ENCODE measurements at regions not wholly inside any gene's neighbourhood (a gene's known extent, or its start where the extent isn't known, plus 50 kb on each side); places are given as distances from the start of the nearest gene placed in this dataset.

DNA sequence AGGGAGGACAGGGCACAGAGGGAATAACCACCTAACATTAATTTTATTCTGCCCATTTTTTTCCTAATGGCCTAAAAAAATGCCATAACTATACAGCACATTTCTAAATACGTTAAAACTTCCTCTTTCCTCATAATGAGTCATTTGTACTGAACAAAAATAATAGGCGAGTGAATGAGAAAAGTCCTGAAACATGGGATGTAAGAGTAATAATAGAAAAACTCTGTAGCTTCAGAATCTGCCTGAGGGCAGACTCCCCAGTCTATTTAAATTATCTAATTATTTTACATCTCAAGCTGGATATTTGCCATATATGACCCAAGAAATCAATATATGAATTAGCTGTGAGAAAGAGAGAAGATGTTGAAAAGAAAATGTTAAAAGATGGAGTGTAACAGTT, 285.1 kb downstream of the TMX3 start:
- no peak overlapping the region for H3K4me3 ChIP-seq (replicated peaks; ENCODE audit: low read depth, low read length)
- no peak for DNase-seq (ENCODE audit: extremely low read depth, low read depth)
- TF ChIP-seq, protein P1, sequence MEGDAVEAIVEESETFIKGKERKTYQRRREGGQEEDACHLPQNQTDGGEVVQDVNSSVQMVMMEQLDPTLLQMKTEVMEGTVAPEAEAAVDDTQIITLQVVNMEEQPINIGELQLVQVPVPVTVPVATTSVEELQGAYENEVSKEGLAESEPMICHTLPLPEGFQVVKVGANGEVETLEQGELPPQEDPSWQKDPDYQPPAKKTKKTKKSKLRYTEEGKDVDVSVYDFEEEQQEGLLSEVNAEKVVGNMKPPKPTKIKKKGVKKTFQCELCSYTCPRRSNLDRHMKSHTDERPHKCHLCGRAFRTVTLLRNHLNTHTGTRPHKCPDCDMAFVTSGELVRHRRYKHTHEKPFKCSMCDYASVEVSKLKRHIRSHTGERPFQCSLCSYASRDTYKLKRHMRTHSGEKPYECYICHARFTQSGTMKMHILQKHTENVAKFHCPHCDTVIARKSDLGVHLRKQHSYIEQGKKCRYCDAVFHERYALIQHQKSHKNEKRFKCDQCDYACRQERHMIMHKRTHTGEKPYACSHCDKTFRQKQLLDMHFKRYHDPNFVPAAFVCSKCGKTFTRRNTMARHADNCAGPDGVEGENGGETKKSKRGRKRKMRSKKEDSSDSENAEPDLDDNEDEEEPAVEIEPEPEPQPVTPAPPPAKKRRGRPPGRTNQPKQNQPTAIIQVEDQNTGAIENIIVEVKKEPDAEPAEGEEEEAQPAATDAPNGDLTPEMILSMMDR (IDR thresholded peaks at IDR 0.05; ENCODE audit: low read depth, low read length, missing control alignments) = no peak

DNA sequence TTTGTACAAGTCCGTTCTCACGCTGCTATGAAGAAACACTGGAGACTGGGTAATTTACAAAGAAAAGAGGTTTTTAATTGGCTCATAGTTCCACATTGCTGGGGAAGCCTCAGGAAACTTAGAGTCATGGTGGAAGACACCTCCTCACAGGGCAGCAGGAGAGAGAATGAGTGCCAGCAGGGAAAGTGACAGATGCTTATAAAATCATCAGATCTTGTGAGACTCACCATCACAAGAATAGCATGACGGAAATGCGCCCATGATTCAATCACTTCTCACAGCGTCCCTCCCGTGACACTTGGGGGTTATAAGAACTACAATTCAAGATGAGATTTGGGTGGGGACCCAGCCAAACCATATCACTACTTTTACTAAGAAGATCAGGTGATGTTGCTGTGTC, 285.8 kb downstream of the TMX3 start:
- no peak for DNase-seq (ENCODE audit: extremely low read depth, low read depth)
- TF ChIP-seq, protein P1 (IDR thresholded peaks at IDR 0.05; ENCODE audit: low read depth, low read length, missing control alignments) = no peak

DNA sequence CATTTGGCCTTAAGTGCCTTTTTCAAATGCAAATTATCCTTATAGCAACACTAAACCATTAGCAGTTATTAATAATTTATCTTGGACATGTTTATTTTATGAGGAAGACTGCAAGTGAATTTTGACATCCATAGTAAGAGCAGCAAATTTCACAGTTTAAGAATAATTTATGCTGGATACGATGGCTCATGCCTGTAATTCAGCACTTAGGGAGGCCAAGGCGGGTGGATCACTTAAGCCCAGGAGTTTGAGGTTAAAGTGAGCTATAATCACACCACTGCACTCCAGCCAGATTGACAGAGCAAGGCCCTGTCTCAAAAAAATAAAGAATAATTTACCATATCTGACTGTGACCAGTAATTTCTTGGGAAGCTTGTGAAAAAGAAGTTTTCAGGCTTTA, 286.2 kb downstream of the TMX3 start:
- no peak for DNase-seq (ENCODE audit: extremely low read depth, low read depth)
- TF ChIP-seq, protein P1 (IDR thresholded peaks at IDR 0.05; ENCODE audit: low read depth, low read length, missing control alignments) = no peak
- H3K4me3 ChIP-seq (replicated peaks; ENCODE audit: low read depth, low read length) = no peak overlapping the region

More for the DNA sequence above, 285.8 kb downstream of the TMX3 start:
- no peak overlapping the region for H3K4me3 ChIP-seq (replicated peaks; ENCODE audit: low read depth, low read length)

DNA sequence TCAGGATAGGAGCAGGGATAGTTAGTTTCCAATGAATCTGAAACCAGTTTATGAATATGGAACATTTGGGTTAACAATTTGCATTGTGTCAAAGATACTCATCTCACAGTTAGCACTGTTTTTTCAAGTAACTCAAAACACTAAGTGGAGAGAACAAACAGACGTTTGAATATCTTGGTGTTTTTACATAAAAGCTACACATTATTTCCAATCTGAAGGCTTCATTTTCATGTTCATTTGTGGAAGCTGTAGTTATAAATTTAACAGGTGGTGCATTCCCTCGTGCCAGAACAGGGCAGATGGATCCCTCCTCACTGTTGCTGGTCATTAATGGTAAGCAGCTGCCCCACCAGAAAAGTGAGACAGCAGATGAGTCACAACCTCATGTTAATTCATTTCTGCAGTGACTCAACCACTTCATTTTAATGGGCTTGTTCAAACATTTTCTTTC, 286.9 kb downstream of the TMX3 start:
- no peak overlapping the region for H3K4me3 ChIP-seq (replicated peaks; ENCODE audit: low read depth, low read length)
- TF ChIP-seq, protein P1 (IDR thresholded peaks at IDR 0.05; ENCODE audit: low read depth, low read length, missing control alignments) = no peak
- peak; percentile 82 for DNase-seq (ENCODE audit: extremely low read depth, low read depth)

DNA sequence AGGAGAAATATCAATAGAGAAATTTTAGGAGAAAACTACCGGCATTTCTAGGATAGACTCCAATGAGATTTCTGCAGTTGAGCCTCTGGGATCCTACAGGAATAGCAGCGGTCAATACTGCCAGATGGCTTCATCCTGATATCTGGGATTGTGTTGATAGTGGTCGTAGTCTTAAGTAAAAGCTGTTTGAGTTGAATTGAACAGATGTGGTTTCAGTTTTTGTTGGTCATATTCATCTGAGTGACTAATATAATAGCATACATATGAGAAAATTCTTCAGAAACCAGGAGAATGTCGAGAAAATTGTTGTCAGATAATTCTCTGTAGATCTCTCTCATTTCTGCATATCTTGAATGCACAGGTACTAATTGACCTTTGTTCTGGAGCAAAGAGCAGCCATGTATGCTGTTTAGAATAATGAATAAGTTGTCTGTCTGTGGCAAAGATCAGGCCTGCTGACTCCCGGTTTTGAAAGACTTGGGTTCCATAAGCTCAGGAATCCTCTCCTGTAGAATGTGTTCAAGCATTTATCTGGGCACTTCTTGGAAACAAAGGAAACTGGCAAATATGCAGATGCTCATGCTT, 288.1 kb downstream of the TMX3 start:
- no peak overlapping the region for H3K4me3 ChIP-seq (replicated peaks; ENCODE audit: low read depth, low read length)
- no peak for DNase-seq (ENCODE audit: extremely low read depth, low read depth)
- TF ChIP-seq, protein P1 (IDR thresholded peaks at IDR 0.05; ENCODE audit: low read depth, low read length, missing control alignments) = no peak

DNA sequence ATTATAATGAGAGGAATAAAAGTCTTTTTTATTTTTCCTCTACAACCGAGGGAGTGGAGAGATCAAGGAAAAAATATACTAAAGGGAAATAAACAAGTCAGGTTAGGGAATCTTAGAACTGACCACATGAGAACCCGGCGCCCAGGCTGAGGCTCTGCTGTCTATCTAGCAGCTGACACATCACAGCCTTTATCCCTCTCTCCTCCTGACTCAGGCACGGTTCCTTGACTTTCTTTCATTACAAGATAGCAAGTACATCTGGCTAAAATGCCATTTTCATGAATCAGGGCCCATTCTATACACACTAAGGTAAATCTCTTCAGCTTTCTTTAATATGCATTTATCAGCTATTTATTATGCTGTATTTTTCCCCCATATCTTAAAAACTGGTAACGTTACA, 296.0 kb downstream of the TMX3 start:
- TF ChIP-seq, protein P1 (IDR thresholded peaks at IDR 0.05; ENCODE audit: low read depth, low read length, missing control alignments) = no peak
- no peak overlapping the region for H3K4me3 ChIP-seq (replicated peaks; ENCODE audit: low read depth, low read length)
- DNase-seq (ENCODE audit: extremely low read depth, low read depth) = no peak
